Liver (tissue), 8 donors: ENCODE measurements at regions not wholly inside any gene's neighbourhood (a gene's known extent, or its start where the extent isn't known, plus 50 kb on each side); places are given as distances from the start of the nearest gene placed in this dataset.

Experiments used
- DNase-seq: peaks from one replicate; pipeline ENCODE4 v3.0.0-alpha.2; 2017; ENCODE audit warnings: low spot score
- H3K27ac ChIP-seq, 2 donors: one replicate each; pipeline ENCODE4 v1.7.0; 2013; ENCODE audit warnings: inconsistent platforms in 2 of 2, low read length in 2 of 2, control low read depth in 1 of 2, low read depth in 1 of 2, mild to moderate bottlenecking in 1 of 2
- H3K27me3 ChIP-seq, 4 donors: one replicate each; pipeline versions ENCODE4 v1.6.1 to v1.7.0; 2013; ENCODE audit warnings: low read length in 3 of 4, inconsistent platforms in 1 of 4, mild to moderate bottlenecking in 1 of 4, moderate library complexity in 1 of 4; ENCODE audit not compliant: control insufficient read depth in 4 of 4, insufficient read depth in 4 of 4
- H3K36me3 ChIP-seq, 4 donors: one replicate each; pipeline versions ENCODE4 v1.6.1 to v1.7.0; 2013; ENCODE audit warnings: low read length in 3 of 4, mild to moderate bottlenecking in 3 of 4, low read depth in 1 of 4, moderate library complexity in 1 of 4; ENCODE audit not compliant: control insufficient read depth in 4 of 4, insufficient read depth in 3 of 4
- H3K4me1 ChIP-seq, 4 donors: one replicate each; pipeline versions ENCODE4 v1.6.1 to v1.7.0; 2013; ENCODE audit warnings: low read length in 3 of 4, mild to moderate bottlenecking in 3 of 4, moderate library complexity in 1 of 4; ENCODE audit not compliant: control insufficient read depth in 4 of 4, insufficient read depth in 4 of 4
- H3K4me3 ChIP-seq, 3 donors: one replicate each; pipeline versions ENCODE4 v1.6.1 to v1.7.0; 2013; ENCODE audit warnings: low read length in 3 of 3, control low read depth in 1 of 3, low read depth in 1 of 3, mild to moderate bottlenecking in 1 of 3
- H3K9ac ChIP-seq, 2 donors: one replicate each; pipeline ENCODE4 v1.7.0; 2013; ENCODE audit warnings: low read length in 2 of 2, mild to moderate bottlenecking in 2 of 2, moderate library complexity in 2 of 2, control low read depth in 1 of 2, low read depth in 1 of 2
- H3K9me3 ChIP-seq, 4 donors: one replicate each; pipeline versions ENCODE4 v1.6.1 to v1.7.0; 2013; ENCODE audit warnings: low read length in 3 of 4; ENCODE audit not compliant: control insufficient read depth in 4 of 4
- ATF3 ChIP-seq: IDR thresholded peaks from 2 replicates; pipeline ENCODE4 v1.6.1; 2016; ENCODE audit warnings: antibody characterized with exemption
- CTCF ChIP-seq: fragments of 150-350 bp; IDR thresholded peaks from 2 replicates; pipeline ENCODE4 v1.5.1; 2017; ENCODE audit warnings: improper control_type of control experiment, low read depth, low read length; ENCODE audit not compliant: missing input control
- EGR1 ChIP-seq, 2 donors: IDR thresholded peaks; 2 replicates each; pipeline ENCODE4 v1.6.1; 2016 to 2018; ENCODE audit warnings: antibody characterized with exemption in 2 of 2, low read depth in 2 of 2
- FOXA1 ChIP-seq: IDR thresholded peaks from 2 replicates; pipeline ENCODE4 v1.6.1; 2016; ENCODE audit warnings: antibody characterized with exemption
- FOXA2 ChIP-seq: IDR thresholded peaks from 2 replicates; pipeline ENCODE4 v1.6.1; 2016; ENCODE audit warnings: antibody characterized with exemption
- GABPA ChIP-seq, 2 donors: IDR thresholded peaks in 1 of 2; conservative IDR thresholded peaks in 1 of 2; 2 replicates each; pipeline ENCODE4 v1.6.1; 2016; ENCODE audit warnings: antibody characterized with exemption in 2 of 2, mild to moderate bottlenecking in 1 of 2, moderate library complexity in 1 of 2
- HNF4A ChIP-seq, 2 donors: conservative IDR thresholded peaks; 2 replicates each; pipeline ENCODE4 v1.6.1; 2016; ENCODE audit warnings: antibody characterized with exemption in 2 of 2, mild to moderate bottlenecking in 2 of 2
- HNF4G ChIP-seq: IDR thresholded peaks from 2 replicates; pipeline ENCODE4 v1.6.1; 2016; ENCODE audit warnings: antibody characterized with exemption
- JUND ChIP-seq, 2 donors: IDR thresholded peaks; 2 replicates each; pipeline ENCODE4 v1.6.1; 2016; ENCODE audit warnings: antibody characterized with exemption in 2 of 2
- MAX ChIP-seq: IDR thresholded peaks from 2 replicates; pipeline ENCODE4 v1.6.1; 2016; ENCODE audit warnings: antibody characterized with exemption
- RAD21 ChIP-seq, 2 donors: IDR thresholded peaks; 2 replicates each; pipeline ENCODE4 v1.6.1; 2016; ENCODE audit warnings: antibody characterized with exemption in 2 of 2, mild to moderate bottlenecking in 2 of 2
- REST ChIP-seq: IDR thresholded peaks from 2 replicates; pipeline ENCODE4 v1.6.1; 2016; ENCODE audit warnings: antibody characterized with exemption, mild to moderate bottlenecking
- RXRA ChIP-seq, 2 donors: IDR thresholded peaks; 2 replicates each; pipeline ENCODE4 v1.6.1; 2017 to 2018; ENCODE audit warnings: antibody characterized with exemption in 2 of 2, mild to moderate bottlenecking in 1 of 2
- SP1 ChIP-seq: IDR thresholded peaks from 2 replicates; pipeline ENCODE4 v1.6.1; 2018; ENCODE audit warnings: antibody characterized with exemption, mild to moderate bottlenecking
- TAF1 ChIP-seq: conservative IDR thresholded peaks from 2 replicates; pipeline ENCODE4 v1.6.1; 2016; ENCODE audit warnings: antibody characterized with exemption, mild to moderate bottlenecking
- YY1 ChIP-seq: IDR thresholded peaks from 2 replicates; pipeline ENCODE4 v1.6.1; 2016; ENCODE audit warnings: antibody characterized with exemption, mild to moderate bottlenecking
- ZBTB33 ChIP-seq: IDR thresholded peaks from 2 replicates; pipeline ENCODE4 v1.6.1; 2016; ENCODE audit warnings: antibody characterized with exemption
- WGBS: extraction: QIAGEN DNeasy Blood & Tissue Kit; methylation state at CpG from one replicate; pipeline ENCODE4 v1.1.7; 2013; 5-methylcytosine and 5-hydroxymethylcytosine counted together
- donor health status: healthy.
- donor health status: healthy.
- donor health status: healthy.
- donor health status: healthy.
- donor health status: healthy.

- no peak overlapping the region for H3K9ac ChIP-seq
- TF ChIP-seq TAF1 (no peak), RXRA (IDR thresholded peaks at IDR 0.05) (no peak), REST (no peak), ATF3 (no peak), JUND (IDR thresholded peaks at IDR 0.05) (no peak), FOXA2 (no peak), CTCF (no peak), FOXA1 (no peak), SP1 (no peak), EGR1 (IDR thresholded peaks at IDR 0.05; ENCODE audit: low read depth in 2 of 2) (no peak), ZBTB33 (no peak), MAX (no peak), YY1 (no peak), RAD21 (IDR thresholded peaks at IDR 0.05) (no peak), GABPA (IDR thresholded peaks at IDR 0.05 in 1 of 2, conservative IDR thresholded peaks at IDR 0.05 in 1 of 2) (no peak), HNF4A (conservative IDR thresholded peaks at IDR 0.05) (no peak)
- no peaks in the 10 kb centered on the region for H3K4me1 ChIP-seq
- 86% methylated on average over 9 of the region's 9 CpGs for WGBS
- H3K36me3 ChIP-seq, result no peaks in the 10 kb centered on the region
- H3K27me3 ChIP-seq, result no peaks in the 10 kb centered on the region
- H3K9me3 ChIP-seq, result no peaks in the 10 kb centered on the region
- H3K27ac ChIP-seq, result no peak overlapping the region
- no peak for DNase-seq
- H3K4me3 ChIP-seq, result no peak overlapping the region
Measured at GRCh38 chr5:2995667-2996066, 244.2 kb upstream of the IRX2 start.

- no peak for DNase-seq
- Histone ChIP-seq H3K9ac (no peak overlapping the region), H3K27me3 (no peaks in the 10 kb centered on the region), H3K4me3 (no peak overlapping the region), H3K9me3 (no peaks in the 10 kb centered on the region), H3K27ac (no peak overlapping the region), H3K4me1 (no peaks in the 10 kb centered on the region), H3K36me3 (no peaks in the 10 kb centered on the region)
- 83% methylated on average over 5 of the region's 5 CpGs for WGBS
- TF ChIP-seq REST (no peak), HNF4A (conservative IDR thresholded peaks at IDR 0.05) (no peak), JUND (IDR thresholded peaks at IDR 0.05) (no peak), GABPA (IDR thresholded peaks at IDR 0.05 in 1 of 2, conservative IDR thresholded peaks at IDR 0.05 in 1 of 2) (no peak), RAD21 (IDR thresholded peaks at IDR 0.05) (no peak), EGR1 (IDR thresholded peaks at IDR 0.05; ENCODE audit: low read depth in 2 of 2) (no peak), SP1 (no peak), ATF3 (no peak), TAF1 (no peak), FOXA1 (no peak), FOXA2 (no peak), HNF4G (no peak), CTCF (no peak)
Measured at GRCh38 chr5:2995035-2995434, 243.6 kb upstream of the IRX2 start.
